ENCODE measurements at regions not wholly inside any gene's neighbourhood (a gene's known extent, or its start where the extent isn't known, plus 50 kb on each side); places are given as distances from the start of the nearest gene placed in this dataset.

- no peak overlapping the region for H2AFZ ChIP-seq (ENCODE audit: low read depth, low read length, poor library complexity, severe bottlenecking)
- intact Hi-C loops (cut with micrococcal nuclease): no loop called here
- BruUV-seq (replicated peaks): no TSS peak
- H3K36me3 ChIP-seq (ENCODE audit: control insufficient read depth in 1 of 2, insufficient read depth in 2 of 2, low read length in 2 of 2): no peaks in the 10 kb centered on the region
- DNase-seq (ENCODE audit: low read depth, low spot score): no peak
- H4K20me1 ChIP-seq (ENCODE audit: insufficient read depth): no peaks in the 10 kb centered on the region
- H3K9me3 ChIP-seq (ENCODE audit: control insufficient read depth in 1 of 2, insufficient read depth in 1 of 2, low read depth in 1 of 2, low read length in 2 of 2): no peaks in the 10 kb centered on the region
- H3K79me2 ChIP-seq (ENCODE audit: insufficient read depth, low read length): no peaks in the 10 kb centered on the region
- POLR2A ChIA-PET: no interaction called here
- RAD21 ChIA-PET (ENCODE audit: low non-redundant PET in 1 of 2, low total read pairs in 2 of 2, uncharacterized antibody in 2 of 2, unreplicated experiment in 2 of 2): no interaction called here
- no peak overlapping the region for H3K4me3 ChIP-seq (replicated peaks in 1 of 2; ENCODE audit: low read depth in 1 of 2, low read length in 2 of 2)
- H3K4me2 ChIP-seq (ENCODE audit: low read length): no peak overlapping the region
- no peak for ATAC-seq
- no peak overlapping the region for H3K27ac ChIP-seq (ENCODE audit: low read depth, low read length)
- H3K4me1 ChIP-seq (ENCODE audit: control insufficient read depth in 1 of 2, insufficient read depth in 2 of 2, low read length in 2 of 2): no peaks in the 10 kb centered on the region
- CTCF ChIA-PET: no interaction called here
- no peak for TF ChIP-seq ZFX (IDR thresholded peaks at IDR 0.05)
- TF ChIP-seq SIN3A (IDR thresholded peaks at IDR 0.05; ENCODE audit: low read depth): no peak
- TF ChIP-seq YY1 (IDR thresholded peaks at IDR 0.05; ENCODE audit: extremely low read depth, insufficient replicate concordance, low read depth, low read length): no peak
- TF ChIP-seq ZNF274 (IDR thresholded peaks at IDR 0.05; ENCODE audit: low read depth, low read length): no peak
- no peak for TF ChIP-seq CEBPB (IDR thresholded peaks at IDR 0.05; ENCODE audit: low read depth)
- TF ChIP-seq POLR2A (IDR thresholded peaks at IDR 0.05; ENCODE audit: borderline replicate concordance, extremely low read depth, insufficient read depth, insufficient read length): no peak
- TF ChIP-seq TCF7L2 (IDR thresholded peaks at IDR 0.05; ENCODE audit: borderline replicate concordance, extremely low read depth, insufficient read depth, insufficient read length): no peak
- TF ChIP-seq ELF1 (IDR thresholded peaks at IDR 0.05; ENCODE audit: borderline replicate concordance, low read depth): no peak
- TF ChIP-seq EGR1 (IDR thresholded peaks at IDR 0.05; ENCODE audit: low read depth): no peak
- TF ChIP-seq ATF3 (IDR thresholded peaks at IDR 0.05): no peak
- TF ChIP-seq RAD21 (IDR thresholded peaks at IDR 0.05; ENCODE audit: low read depth): no peak
- no peak for TF ChIP-seq ZBTB33 (IDR thresholded peaks at IDR 0.05; ENCODE audit: extremely low read depth, insufficient replicate concordance, low read length)
- no peak overlapping the region for H3K9ac ChIP-seq (ENCODE audit: low read length)
- no peaks in the 10 kb centered on the region for H3K27me3 ChIP-seq (ENCODE audit: insufficient read depth, low read length)
- no peaks in the 10 kb centered on the region for H3K9me2 ChIP-seq (ENCODE audit: insufficient read depth)
Observed at GRCh38 chr2:192885569-192886160, 690.9 kb upstream of the TMEFF2 start.

Data from HCT116 (cell line).